IMR-90 (cell line): ENCODE measurements at regions not wholly inside any gene's neighbourhood (a gene's known extent, or its start where the extent isn't known, plus 50 kb on each side); places are given as distances from the start of the nearest gene placed in this dataset.

Experiments used
- ATAC-seq: fragments of 200-7000 bp; cut with Tn5 transposase; 2 replicates; pipeline ENCODE4 v1.9.1; 2020; ENCODE audit warnings: low read depth, mild to moderate bottlenecking, moderate library complexity
- BruUV-seq: library from RNA; stranded (reverse); fragments of 400-500 nt; replicated peaks from 2 replicates; lab custom pipeline; 2021; lab: Mats Ljungman, UMichigan
- CTCF ChIA-PET: fragments of 300-600 bp; formaldehyde crosslinking; extraction: SDS; loops from one replicate; lab custom pipeline; 2021; ENCODE audit warnings: antibody characterized with exemption; lab: Yijun Ruan, JAX
- POLR2A ChIA-PET: fragments of 300-600 bp; sonication (Branson Sonifier 250); formaldehyde crosslinking; loops from one replicate; lab custom pipeline; 2022; ENCODE audit warnings: antibody characterized with exemption; ENCODE audit not compliant: unreplicated experiment; lab: Charles Lee
- DNase-seq: peaks from one replicate; pipeline ENCODE4 v3.0.0; 2013
- H2AFZ ChIP-seq: replicated peaks from 2 replicates; pipeline ENCODE3; 2013; ENCODE audit warnings: low read length, mild to moderate bottlenecking; ENCODE audit not compliant: poor library complexity
- H2AK5ac ChIP-seq: 2 replicates; pipeline ENCODE4 v1.6.1; 2013; ENCODE audit warnings: low read depth, low read length, inconsistent platforms
- H2AK9ac ChIP-seq: replicated peaks from 2 replicates; pipeline ENCODE3; 2013; ENCODE audit warnings: mild to moderate bottlenecking, low read depth, low read length, moderate library complexity; ENCODE audit not compliant: poor library complexity
- H2BK120ac ChIP-seq: 2 replicates; pipeline ENCODE4 v1.6.1; 2013; ENCODE audit warnings: low read depth, low read length, inconsistent platforms
- H2BK15ac ChIP-seq: 3 replicates; pipeline ENCODE4 v1.6.1; 2013; ENCODE audit warnings: low read depth, low read length, inconsistent platforms
- H2BK20ac ChIP-seq: 2 replicates; pipeline ENCODE4 v1.6.1; 2013; ENCODE audit warnings: low read depth, mild to moderate bottlenecking, inconsistent platforms, low read length, moderate library complexity
- H2BK5ac ChIP-seq: 2 replicates; pipeline ENCODE4 v1.6.1; 2013; ENCODE audit warnings: mild to moderate bottlenecking, low read depth, low read length, inconsistent platforms; ENCODE audit not compliant: poor library complexity, severe bottlenecking
- H3K14ac ChIP-seq: replicated peaks from 2 replicates; pipeline ENCODE4 v1.6.1; 2013; ENCODE audit warnings: low read depth, low read length, inconsistent platforms
- H3K18ac ChIP-seq: 2 replicates; pipeline ENCODE4 v1.6.1; 2013; ENCODE audit warnings: low read depth, low read length, control low read depth
- H3K23ac ChIP-seq: 2 replicates; pipeline ENCODE4 v1.6.1; 2013; ENCODE audit warnings: low read depth, low read length, inconsistent platforms
- H3K27ac ChIP-seq: 2 replicates; pipeline ENCODE4 v1.5.1; 2013; ENCODE audit warnings: mild to moderate bottlenecking, control low read depth, low read length; ENCODE audit not compliant: insufficient read depth
- H3K27me3 ChIP-seq: 2 replicates; pipeline ENCODE4 v1.6.1; 2013; ENCODE audit warnings: low read length; ENCODE audit not compliant: control insufficient read depth, insufficient read depth
- H3K36me3 ChIP-seq: 2 replicates; pipeline ENCODE4 v1.6.1; 2013; ENCODE audit warnings: low read length, mixed read lengths; ENCODE audit not compliant: control insufficient read depth, insufficient read depth
- H3K4ac ChIP-seq: 2 replicates; pipeline ENCODE4 v1.6.1; 2013; ENCODE audit warnings: low read depth, low read length, inconsistent platforms
- H3K4me1 ChIP-seq: 2 replicates; pipeline ENCODE4 v1.6.1; 2013; ENCODE audit warnings: low read length, mixed read lengths; ENCODE audit not compliant: control insufficient read depth, insufficient read depth
- H3K4me2 ChIP-seq: 2 replicates; pipeline ENCODE4 v1.6.1; 2013; ENCODE audit warnings: low read depth, mild to moderate bottlenecking, control low read depth, low read length, moderate library complexity
- H3K4me3 ChIP-seq: 2 replicates; pipeline ENCODE4 v1.5.1; 2013; ENCODE audit warnings: low read depth, mild to moderate bottlenecking, control low read depth, low read length, moderate library complexity; ENCODE audit not compliant: insufficient read depth
- H3K56ac ChIP-seq: 2 replicates; pipeline ENCODE4 v1.6.1; 2013; ENCODE audit warnings: low read length, inconsistent platforms; ENCODE audit not compliant: insufficient read depth; ENCODE audit errors: extremely low read depth
- H3K79me1 ChIP-seq, 2 experiments: 2 replicates each; pipeline ENCODE4 v1.6.1; 2013; ENCODE audit warnings: low read length in 2 of 2, inconsistent platforms in 1 of 2, low read depth in 1 of 2
- H3K9ac ChIP-seq: 2 replicates; pipeline ENCODE4 v1.6.1; 2013; ENCODE audit warnings: low read depth, low read length, control low read depth
- H3K9me1 ChIP-seq: 2 replicates; pipeline ENCODE4 v1.6.1; 2013; ENCODE audit warnings: low read length, inconsistent platforms; ENCODE audit not compliant: insufficient read depth
- H3K9me3 ChIP-seq: 2 replicates; pipeline ENCODE4 v1.6.1; 2013; ENCODE audit warnings: low read length; ENCODE audit not compliant: control insufficient read depth, insufficient read depth
- H4K20me1 ChIP-seq: 2 replicates; pipeline ENCODE4 v1.6.1; 2013; ENCODE audit warnings: low read length, inconsistent platforms; ENCODE audit not compliant: insufficient read depth
- H4K5ac ChIP-seq: 2 replicates; pipeline ENCODE4 v1.6.1; 2013; ENCODE audit warnings: mild to moderate bottlenecking, low read depth, low read length, control low read depth
- H4K8ac ChIP-seq, 2 experiments: 2 replicates each; pipeline ENCODE4 v1.6.1; 2013; ENCODE audit warnings: low read depth in 2 of 2, low read length in 2 of 2, control low read depth in 1 of 2, inconsistent platforms in 1 of 2
- H4K91ac ChIP-seq: 2 replicates; pipeline ENCODE4 v1.6.1; 2013; ENCODE audit warnings: low read depth, low read length, inconsistent platforms; ENCODE audit not compliant: insufficient read depth
- POLR2A ChIP-seq: IDR thresholded peaks from 2 replicates; pipeline ENCODE4 v1.6.1; 2012; ENCODE audit warnings: mild to moderate bottlenecking, low read depth, low read length
- WGBS, 2 experiments: methylation state at CpG; one replicate each; pipeline versions ENCODE4 v1.1.5 to v1.1.7; 2013; ENCODE audit warnings: missing lambda C conversion rate in 2 of 2; ENCODE audit not compliant: insufficient read length in 1 of 2; ENCODE audit errors: extremely low coverage in 2 of 2; 5-methylcytosine and 5-hydroxymethylcytosine counted together
- dilution Hi-C: fragments of 300-500 bp; cut with HindIII; formaldehyde crosslinking; loops from one replicate; pipeline ENCODE4 v1.14.3; 2018; ENCODE audit warnings: low sequenced_read_pairs; ENCODE audit not compliant: unreplicated experiment
- in situ Hi-C: fragments of 300-500 bp; cut with MboI; formaldehyde crosslinking; loops from 3 replicates; pipeline ENCODE4 v1.14.3; 2019; ENCODE audit warnings: low sequenced_read_pairs, inconsistent platforms, mixed read lengths
- intact Hi-C: fragments of 100-400 bp; cut with micrococcal nuclease; formaldehyde crosslinking; loops from 2 replicates; pipeline ENCODE4 v1.10.0; 2022

- no peak overlapping the region for H2BK20ac ChIP-seq
- H3K18ac ChIP-seq: 0 out of 2 replicates have a peak overlapping the region, but pooled peaks have one; percentile 41
- H3K4ac ChIP-seq: no peak overlapping the region
- peak overlapping the region; percentile 21; the same call in 1 of the 2 replicates for H3K4me2 ChIP-seq
- BruUV-seq: no TSS peak
- H2AK5ac ChIP-seq: no peak overlapping the region
- H3K27me3 ChIP-seq: no peaks in the 10 kb centered on the region
- peaks cover 3% of the 10 kb centered on the region; the same call in 1 of the 2 replicates for H3K4me1 ChIP-seq
- no peak overlapping the region for H2BK5ac ChIP-seq
- no peak overlapping the region for H4K91ac ChIP-seq
- no peaks in the 10 kb centered on the region for H3K79me1 ChIP-seq
- no peak overlapping the region for H3K56ac ChIP-seq
- dilution Hi-C loops: no loop called here
- no peaks in the 10 kb centered on the region for H3K9me3 ChIP-seq
- CTCF ChIA-PET: interaction anchor here (1.5 kb wide), 1 partner anchor 11 kb away, joined by 7 read pairs; no protein-coding TSS in a partner anchor
- ATAC-seq: peak; percentile 25; the same call in 1 of the 2 replicates
- no peak overlapping the region for H3K9ac ChIP-seq
- H3K27ac ChIP-seq: no peak overlapping the region
- intact Hi-C loops: loop anchor here (2.0 kb wide), 1 partner anchor 44 kb away; no protein-coding TSS in a partner anchor
- no peaks in the 10 kb centered on the region for H3K36me3 ChIP-seq
- H3K14ac ChIP-seq: no peak overlapping the region
- H2BK15ac ChIP-seq: no peak overlapping the region
- H4K5ac ChIP-seq: no peak overlapping the region; the same call in none of the 2 replicates
- TF ChIP-seq POLR2A: no peak
- H3K9me1 ChIP-seq: no peaks in the 10 kb centered on the region
- no peak overlapping the region for H3K4me3 ChIP-seq
- H2AFZ ChIP-seq: no peak overlapping the region
- DNase-seq: no peak
- in situ Hi-C loops: no loop called here
- POLR2A ChIA-PET: no interaction called here
- H2BK120ac ChIP-seq: no peak overlapping the region
- H4K8ac ChIP-seq: no peak overlapping the region; a peak in 1 of 4 replicates
- H2AK9ac ChIP-seq: no peak overlapping the region
- H3K23ac ChIP-seq: no peak overlapping the region
- no CpG with 5 or more reads among the region's 3 CpGs for WGBS, 2 experiments
- no peaks in the 10 kb centered on the region for H4K20me1 ChIP-seq
Observed at GRCh38 chr3:34056181-34056910, 257.9 kb downstream of the PDCD6IP start.
